HG03060 (cell line): ENCODE measurements at regions not wholly inside any gene's neighbourhood (a gene's known extent, or its start where the extent isn't known, plus 50 kb on each side); places are given as distances from the start of the nearest gene placed in this dataset.

Source experiments
- ATAC-seq: cut with Tn5 transposase; IDR thresholded peaks from one replicate; pipeline ENCODE4 v1.9.1; 2021; ENCODE audit warnings: low read depth, moderate number of reproducible peaks; ENCODE audit not compliant: unreplicated experiment

GRCh38 chr4:63528256-63528991, 880.8 kb downstream of the TECRL start:
- ATAC-seq: no peak

GRCh38 chr4:63526251-63526650, 883.0 kb downstream of the TECRL start:
- no peak for ATAC-seq

GRCh38 chr4:63524764-63525163, 884.5 kb downstream of the TECRL start:
- ATAC-seq: no peak

- ATAC-seq: no peak
Measured at GRCh38 chr4:63505714-63506460, 903.4 kb downstream of the TECRL start.

- no peak for ATAC-seq
Measured at GRCh38 chr4:63493265-63493664, 916.0 kb downstream of the TECRL start.

- no peak for ATAC-seq
Measured at GRCh38 chr4:63492515-63492914, 916.7 kb downstream of the TECRL start.

GRCh38 chr4:63464393-63464792, 944.9 kb downstream of the TECRL start:
- no peak for ATAC-seq

- ATAC-seq: no peak
Measured at GRCh38 chr4:63460075-63460474, 949.2 kb downstream of the TECRL start.

- ATAC-seq: no peak
Measured at GRCh38 chr4:63459329-63459728, 949.9 kb downstream of the TECRL start.

GRCh38 chr4:63458010-63458409, 951.2 kb downstream of the TECRL start:
- ATAC-seq: no peak

- ATAC-seq: no peak
Measured at GRCh38 chr4:63440236-63440635, 969.0 kb downstream of the TECRL start.

GRCh38 chr4:63430105-63430504, 979.1 kb downstream of the TECRL start:
- no peak for ATAC-seq

- no peak for ATAC-seq
Measured at GRCh38 chr4:63396269-63396668, 1013.0 kb downstream of the TECRL start.

GRCh38 chr4:63393544-63393943, 1015.7 kb downstream of the TECRL start:
- no peak for ATAC-seq

- no peak for ATAC-seq
Measured at GRCh38 chr4:63379750-63380522, 1029.3 kb downstream of the TECRL start.

GRCh38 chr4:63371001-63371400, 1038.2 kb downstream of the TECRL start:
- ATAC-seq: no peak

- no peak for ATAC-seq
Measured at GRCh38 chr4:63361628-63362027, 1047.6 kb downstream of the TECRL start.

- no peak for ATAC-seq
Measured at GRCh38 chr4:63361066-63361465, 1048.2 kb downstream of the TECRL start.

- no peak for ATAC-seq
Measured at GRCh38 chr4:63349674-63350025, 1059.6 kb downstream of the TECRL start.

- ATAC-seq: no peak
Measured at GRCh38 chr4:63348735-63349673, 1060.2 kb downstream of the TECRL start.
